ENCODE measurements at regions not wholly inside any gene's neighbourhood (a gene's known extent, or its start where the extent isn't known, plus 50 kb on each side); places are given as distances from the start of the nearest gene placed in this dataset.
"Not testable (repeated sequence)": the region's sequence is repeated elsewhere in the genome, so short reads cannot be mapped to it uniquely, and the experiment has no call there.

DNA sequence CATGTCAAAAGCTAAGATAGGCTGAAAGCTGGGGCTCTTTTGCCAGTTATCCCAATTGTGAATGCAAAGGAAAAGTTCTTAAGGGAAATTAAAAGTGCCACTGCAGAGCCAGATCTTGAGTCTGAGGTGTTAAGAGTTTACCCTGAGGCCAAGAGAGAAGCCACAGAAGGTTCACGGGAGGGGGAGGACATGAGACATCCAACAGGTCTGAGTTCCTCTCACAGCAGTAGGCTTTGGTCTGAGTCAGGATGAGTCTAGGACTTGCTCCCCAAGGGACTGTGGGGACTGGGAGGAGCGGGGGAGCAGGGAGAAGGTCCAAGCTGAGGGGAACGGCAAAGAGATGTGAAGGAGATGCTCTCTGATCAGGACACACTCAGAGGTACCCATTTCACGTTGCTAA is 411.2 kb upstream of the CAMK1G start:
- TF ChIP-seq CTCF (IDR thresholded peaks at IDR 0.05; ENCODE audit: low read depth, low read length), result no peak
- Histone ChIP-seq H3K27me3 (ENCODE audit: insufficient read depth, low read depth, severe bottlenecking) (no peaks in the 10 kb centered on the region), H3K9me3 (ENCODE audit: severe bottlenecking) (no peaks in the 10 kb centered on the region), H3K27ac (no peak overlapping the region), H3K36me3 (no peaks in the 10 kb centered on the region), H3K4me3 (ENCODE audit: low read depth, low read length) (no peak overlapping the region)
- no peak for DNase-seq

DNA sequence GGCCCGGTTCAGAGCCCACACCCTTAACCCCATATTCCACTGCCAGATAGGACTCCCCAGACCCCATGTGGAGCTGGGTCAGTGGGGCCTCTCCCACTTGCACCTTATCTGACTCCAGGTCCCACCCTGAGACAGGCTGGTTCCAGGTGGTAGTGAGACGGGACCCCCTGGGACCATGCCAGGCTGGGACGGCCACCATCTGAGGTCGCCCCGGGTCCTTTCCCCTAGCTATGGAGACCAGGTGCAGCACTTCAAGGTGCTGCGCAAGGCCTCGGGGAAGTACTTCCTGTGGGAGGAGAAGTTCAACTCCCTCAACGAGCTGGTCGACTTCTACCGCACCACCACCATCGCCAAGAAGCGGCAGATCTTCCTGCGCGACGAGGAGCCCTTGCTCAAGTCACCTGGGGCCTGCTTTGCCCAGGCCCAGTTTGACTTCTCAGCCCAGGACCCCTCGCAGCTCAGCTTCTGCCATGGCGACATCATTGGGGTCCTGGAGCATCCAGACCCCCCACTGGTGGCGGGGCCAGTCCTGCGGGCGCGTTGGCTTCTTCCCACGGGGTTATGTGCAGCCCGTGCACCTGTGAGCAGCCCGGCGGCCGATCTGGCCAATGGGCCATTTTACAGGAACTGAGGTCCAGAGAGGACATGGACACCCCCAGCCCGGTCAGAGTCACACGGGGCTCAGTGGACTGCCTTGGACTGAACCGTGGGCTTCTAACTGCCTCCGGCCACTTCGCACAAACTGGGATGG is 410.5 kb upstream of the CAMK1G start:
- not testable (repeated sequence) for DNase-seq; H3K27ac ChIP-seq; H3K36me3 ChIP-seq; H3K9me3 ChIP-seq (ENCODE audit: severe bottlenecking); H3K27me3 ChIP-seq (ENCODE audit: insufficient read depth, low read depth, severe bottlenecking); H3K4me3 ChIP-seq (ENCODE audit: low read depth, low read length)

DNA sequence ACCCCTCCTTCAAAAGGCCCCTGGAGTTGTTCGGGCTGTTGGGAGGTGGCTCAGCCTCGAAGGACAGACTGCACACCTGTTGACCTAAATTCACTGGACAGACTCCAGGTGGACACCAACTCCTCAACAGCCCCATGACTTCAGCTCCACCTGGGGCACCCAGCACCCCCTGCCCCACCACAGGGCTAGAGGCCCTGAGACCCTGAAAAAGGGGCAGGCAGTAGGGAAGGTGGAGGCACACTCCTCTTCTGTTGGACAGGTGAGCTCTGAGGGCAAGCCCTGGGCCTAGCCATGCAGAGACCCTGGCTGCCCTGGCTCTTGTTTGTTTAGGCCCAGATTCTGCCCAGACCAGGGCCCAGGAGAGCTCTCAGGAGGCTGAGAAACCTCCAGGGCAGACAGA is 409.7 kb upstream of the CAMK1G start:
- not testable (repeated sequence) for H3K4me3 ChIP-seq (ENCODE audit: low read depth, low read length); H3K36me3 ChIP-seq; H3K27ac ChIP-seq; H3K27me3 ChIP-seq (ENCODE audit: insufficient read depth, low read depth, severe bottlenecking); DNase-seq; H3K9me3 ChIP-seq (ENCODE audit: severe bottlenecking)

GRCh38 chr1:209176866-209177430 is 406.6 kb upstream of the CAMK1G start:
- Histone ChIP-seq H3K9me3 (ENCODE audit: severe bottlenecking) (no peaks in the 10 kb centered on the region), H3K4me3 (ENCODE audit: low read depth, low read length) (no peak overlapping the region), H3K27ac (no peak overlapping the region), H3K36me3 (no peaks in the 10 kb centered on the region), H3K27me3 (ENCODE audit: insufficient read depth, low read depth, severe bottlenecking) (no peaks in the 10 kb centered on the region)
- TF ChIP-seq CTCF (IDR thresholded peaks at IDR 0.05; ENCODE audit: low read depth, low read length), result no peak
- no peak for DNase-seq

- Histone ChIP-seq H3K36me3 (no peaks in the 10 kb centered on the region), H3K4me3 (ENCODE audit: low read depth, low read length) (no peak overlapping the region), H3K9me3 (ENCODE audit: severe bottlenecking) (no peaks in the 10 kb centered on the region), H3K27me3 (ENCODE audit: insufficient read depth, low read depth, severe bottlenecking) (no peaks in the 10 kb centered on the region), H3K27ac (no peak overlapping the region)
- TF ChIP-seq CTCF (IDR thresholded peaks at IDR 0.05; ENCODE audit: low read depth, low read length), result no peak
- no peak for DNase-seq
Observed at GRCh38 chr1:209183195-209183594, 400.3 kb upstream of the CAMK1G start.

- no peak for DNase-seq
- H3K9me3 ChIP-seq (ENCODE audit: severe bottlenecking), result no peaks in the 10 kb centered on the region
- H3K27me3 ChIP-seq (ENCODE audit: insufficient read depth, low read depth, severe bottlenecking), result no peaks in the 10 kb centered on the region
- no peaks in the 10 kb centered on the region for H3K36me3 ChIP-seq
- TF ChIP-seq CTCF (IDR thresholded peaks at IDR 0.05; ENCODE audit: low read depth, low read length), result no peak
- no peak overlapping the region for H3K27ac ChIP-seq
- H3K4me3 ChIP-seq (ENCODE audit: low read depth, low read length), result no peak overlapping the region
Observed at GRCh38 chr1:209187589-209187988, 395.9 kb upstream of the CAMK1G start.

Measured in WERI-Rb-1 (cell line).